ENCODE measurements at regions not wholly inside any gene's neighbourhood (a gene's known extent, or its start where the extent isn't known, plus 50 kb on each side); places are given as distances from the start of the nearest gene placed in this dataset.

GRCh38 chr4:38354421-38354820 is 309.6 kb upstream of the KLF3 start:
- Mint-ChIP-seq H3K27me3 (ENCODE audit: low read depth, poor library complexity) (peaks cover 10% of the 10 kb centered on the region), H3K9me3 (peaks cover 52% of the 10 kb centered on the region), H3K36me3 (ENCODE audit: low read depth) (peaks cover 11% of the 10 kb centered on the region), H3K4me1 (no peaks in the 10 kb centered on the region), H3K4me3 (no peak overlapping the region), H3K27ac (no peak overlapping the region)
- DNase-seq = no peak
- TF ChIP-seq CTCF (IDR thresholded peaks at IDR 0.05) = no peak

- no peak for DNase-seq
- no peak for TF ChIP-seq CTCF (IDR thresholded peaks at IDR 0.05)
- no peak overlapping the region for H3K4me3 Mint-ChIP-seq
- H3K27ac Mint-ChIP-seq = no peak overlapping the region
- no peaks in the 10 kb centered on the region for H3K4me1 Mint-ChIP-seq
- peaks cover 11% of the 10 kb centered on the region for H3K36me3 Mint-ChIP-seq (ENCODE audit: low read depth)
- H3K9me3 Mint-ChIP-seq = peaks cover 51% of the 10 kb centered on the region
- H3K27me3 Mint-ChIP-seq (ENCODE audit: low read depth, poor library complexity) = peaks cover 10% of the 10 kb centered on the region
Measured at GRCh38 chr4:38354872-38355271, 309.1 kb upstream of the KLF3 start.

GRCh38 chr4:38356686-38357085 is 307.3 kb upstream of the KLF3 start:
- H3K27me3 Mint-ChIP-seq (ENCODE audit: low read depth, poor library complexity) = peaks cover 6% of the 10 kb centered on the region
- TF ChIP-seq CTCF (IDR thresholded peaks at IDR 0.05) = no peak
- no peaks in the 10 kb centered on the region for H3K4me1 Mint-ChIP-seq
- DNase-seq = no peak
- no peak overlapping the region for H3K27ac Mint-ChIP-seq
- peaks cover 11% of the 10 kb centered on the region for H3K36me3 Mint-ChIP-seq (ENCODE audit: low read depth)
- H3K9me3 Mint-ChIP-seq = peaks cover 35% of the 10 kb centered on the region
- no peak overlapping the region for H3K4me3 Mint-ChIP-seq

- no peak overlapping the region for H3K4me3 Mint-ChIP-seq
- no peak overlapping the region for H3K27ac Mint-ChIP-seq
- peaks cover 28% of the 10 kb centered on the region for H3K9me3 Mint-ChIP-seq
- H3K27me3 Mint-ChIP-seq (ENCODE audit: low read depth, poor library complexity) = peaks cover 6% of the 10 kb centered on the region
- no peak for DNase-seq
- no peak for TF ChIP-seq CTCF (IDR thresholded peaks at IDR 0.05)
- peaks cover 7% of the 10 kb centered on the region for H3K36me3 Mint-ChIP-seq (ENCODE audit: low read depth)
- no peaks in the 10 kb centered on the region for H3K4me1 Mint-ChIP-seq
Measured at GRCh38 chr4:38357546-38357945, 306.5 kb upstream of the KLF3 start.

GRCh38 chr4:38359113-38359512 is 304.9 kb upstream of the KLF3 start:
- no peak overlapping the region for H3K27ac Mint-ChIP-seq
- no peak overlapping the region for H3K4me3 Mint-ChIP-seq
- peaks cover 6% of the 10 kb centered on the region for H3K27me3 Mint-ChIP-seq (ENCODE audit: low read depth, poor library complexity)
- H3K9me3 Mint-ChIP-seq = peaks cover 15% of the 10 kb centered on the region
- peaks cover 5% of the 10 kb centered on the region for H3K36me3 Mint-ChIP-seq (ENCODE audit: low read depth)
- H3K4me1 Mint-ChIP-seq = no peaks in the 10 kb centered on the region
- TF ChIP-seq CTCF (IDR thresholded peaks at IDR 0.05) = no peak
- no peak for DNase-seq

- Mint-ChIP-seq H3K36me3 (ENCODE audit: low read depth) (no peaks in the 10 kb centered on the region), H3K4me3 (no peak overlapping the region), H3K4me1 (no peaks in the 10 kb centered on the region), H3K27ac (no peak overlapping the region), H3K27me3 (ENCODE audit: low read depth, poor library complexity) (peaks cover 5% of the 10 kb centered on the region), H3K9me3 (peaks cover 5% of the 10 kb centered on the region)
- no peak for TF ChIP-seq CTCF (IDR thresholded peaks at IDR 0.05)
- no peak for DNase-seq
Measured at GRCh38 chr4:38360201-38360600, 303.8 kb upstream of the KLF3 start.
